Panc1 (cell line): ENCODE measurements at regions not wholly inside any gene's neighbourhood (a gene's known extent, or its start where the extent isn't known, plus 50 kb on each side); places are given as distances from the start of the nearest gene placed in this dataset.

Experiments
- CTCF ChIP-seq: fragments of 450-650 bp; IDR thresholded peaks from 2 replicates; pipeline ENCODE4 v1.5.1; 2017; ENCODE audit warnings: mild to moderate bottlenecking
- POLR2AphosphoS5 ChIP-seq: IDR thresholded peaks from 2 replicates; pipeline ENCODE4 v1.6.1; 2012; ENCODE audit warnings: mild to moderate bottlenecking, low read depth, low read length, moderate library complexity
- REST ChIP-seq, 2 experiments: IDR thresholded peaks; 2 replicates each; pipeline ENCODE4 v1.6.1; 2011 to 2012; ENCODE audit warnings: low read depth in 2 of 2, control low read depth in 1 of 2, low read length in 1 of 2, mild to moderate bottlenecking in 1 of 2, moderate library complexity in 1 of 2; ENCODE audit not compliant: insufficient read depth in 1 of 2
- SIN3A ChIP-seq: IDR thresholded peaks from 2 replicates; pipeline ENCODE4 v1.6.1; 2012; ENCODE audit warnings: low read depth, mild to moderate bottlenecking, low read length, moderate library complexity, borderline replicate concordance; ENCODE audit not compliant: insufficient read depth

DNA sequence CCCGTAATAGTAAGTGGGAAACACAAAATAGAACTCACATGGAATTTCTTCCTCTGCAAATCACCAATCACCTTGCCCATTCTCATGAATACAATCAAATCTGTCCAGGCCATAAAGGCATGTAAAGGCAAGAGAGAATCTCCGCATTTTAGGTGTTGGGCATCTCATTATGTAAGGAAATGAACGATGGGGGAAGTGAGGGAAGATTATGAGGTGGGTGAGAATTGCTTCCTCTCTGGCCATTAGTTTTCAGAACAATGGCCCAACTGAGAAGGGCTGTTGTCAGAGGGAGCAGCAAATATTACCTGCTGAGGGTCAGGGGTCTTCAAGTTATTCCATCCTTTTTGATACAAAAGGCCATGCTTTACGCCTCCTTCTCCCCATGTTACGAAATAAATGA lies 455.1 kb downstream of the ARHGEF28 start:
- TF ChIP-seq CTCF = no peak
- TF ChIP-seq POLR2AphosphoS5 = no peak
- no peak for TF ChIP-seq SIN3A
- no peak for TF ChIP-seq REST (IDR thresholded peaks at IDR 0.05; ENCODE audit: insufficient read depth in 1 of 2, low read depth in 2 of 2, low read length in 1 of 2)
